GM18861 (cell line): ENCODE measurements at regions not wholly inside any gene's neighbourhood (a gene's known extent, or its start where the extent isn't known, plus 50 kb on each side); places are given as distances from the start of the nearest gene placed in this dataset.

Source experiments
- ATAC-seq: cut with Tn5 transposase; IDR thresholded peaks from one replicate; pipeline ENCODE4 v1.9.1; 2021; ENCODE audit not compliant: unreplicated experiment

GRCh38 chr2:185145316-185146121, 547.2 kb downstream of the ZNF804A start:
- no peak for ATAC-seq

GRCh38 chr2:185147361-185147760, 549.0 kb downstream of the ZNF804A start:
- ATAC-seq = no peak

GRCh38 chr2:185152186-185152585, 553.9 kb downstream of the ZNF804A start:
- no peak for ATAC-seq

GRCh38 chr2:185161701-185162100, 563.4 kb downstream of the ZNF804A start:
- no peak for ATAC-seq

- no peak for ATAC-seq
Measured at GRCh38 chr2:185174353-185174752, 564.3 kb upstream of the FSIP2 start.

- no peak for ATAC-seq
Measured at GRCh38 chr2:185179743-185180142, 558.9 kb upstream of the FSIP2 start.

- no peak for ATAC-seq
Measured at GRCh38 chr2:185181901-185182300, 556.7 kb upstream of the FSIP2 start.

- ATAC-seq = no peak
Measured at GRCh38 chr2:185185044-185185443, 553.6 kb upstream of the FSIP2 start.

GRCh38 chr2:185187421-185187820, 551.2 kb upstream of the FSIP2 start:
- ATAC-seq = no peak

GRCh38 chr2:185188656-185189055, 549.9 kb upstream of the FSIP2 start:
- no peak for ATAC-seq

GRCh38 chr2:185201063-185201462, 537.5 kb upstream of the FSIP2 start:
- ATAC-seq = no peak

- ATAC-seq = no peak
Measured at GRCh38 chr2:185202381-185202780, 536.2 kb upstream of the FSIP2 start.

GRCh38 chr2:185202945-185203528, 535.6 kb upstream of the FSIP2 start:
- ATAC-seq = no peak

- ATAC-seq = no peak
Measured at GRCh38 chr2:185208261-185208660, 530.3 kb upstream of the FSIP2 start.

- no peak for ATAC-seq
Measured at GRCh38 chr2:185215497-185215896, 523.1 kb upstream of the FSIP2 start.

- ATAC-seq = no peak
Measured at GRCh38 chr2:185219981-185220380, 518.6 kb upstream of the FSIP2 start.

- ATAC-seq = no peak
Measured at GRCh38 chr2:185222311-185222710, 516.3 kb upstream of the FSIP2 start.

GRCh38 chr2:185227391-185227790, 511.2 kb upstream of the FSIP2 start:
- no peak for ATAC-seq

GRCh38 chr2:185239491-185239890, 499.1 kb upstream of the FSIP2 start:
- ATAC-seq = no peak

GRCh38 chr2:185240796-185241195, 497.8 kb upstream of the FSIP2 start:
- no peak for ATAC-seq

GRCh38 chr2:185241556-185241955, 497.0 kb upstream of the FSIP2 start:
- ATAC-seq = no peak

- ATAC-seq = no peak
Measured at GRCh38 chr2:185242462-185242861, 496.1 kb upstream of the FSIP2 start.

- ATAC-seq = no peak
Measured at GRCh38 chr2:185245216-185245615, 493.4 kb upstream of the FSIP2 start.
